SK-N-SH treated with all-trans-retinoic acid at 6 μM for 48 hours (cell line): ENCODE measurements at regions not wholly inside any gene's neighbourhood (a gene's known extent, or its start where the extent isn't known, plus 50 kb on each side); places are given as distances from the start of the nearest gene placed in this dataset.

Experiments
- ZFP3 ChIP-seq: fragments of 250-450 bp; sonication (Bioruptor Pico); IDR thresholded peaks from 2 replicates; pipeline ENCODE4 v1.5.0; 2020; ENCODE audit warnings: mild to moderate bottlenecking, moderate library complexity
- ZFP30 ChIP-seq: fragments of 450-650 bp; formaldehyde crosslinking; IDR thresholded peaks from 2 replicates; pipeline ENCODE4 v1.5.0; 2022; ENCODE audit warnings: mild to moderate bottlenecking, moderate library complexity
- TF ChIP-seq, protein P1 (sequence below): fragments of 250-450 bp; sonication (Bioruptor Pico); IDR thresholded peaks from 2 replicates; pipeline ENCODE4 v1.8.0; 2021; ENCODE audit warnings: low read depth, mild to moderate bottlenecking, moderate library complexity, borderline replicate concordance

DNA sequence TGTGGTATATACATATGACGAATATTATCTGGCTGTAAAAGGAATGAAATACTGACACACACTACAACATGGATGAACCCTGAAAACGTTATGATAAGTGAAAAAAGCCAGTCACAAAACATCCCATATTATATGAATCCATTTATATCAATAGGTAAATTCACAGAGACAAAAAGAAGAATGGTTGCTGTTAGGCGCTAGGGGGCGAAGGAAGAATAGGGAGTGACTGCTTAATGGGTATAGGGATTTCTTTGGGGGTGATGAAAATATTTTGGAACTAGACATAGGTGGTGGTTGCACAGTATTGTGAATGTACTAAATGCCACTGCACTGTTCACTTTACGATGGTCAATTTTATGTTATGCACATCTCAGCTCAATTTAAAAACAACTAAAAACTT is 96.4 kb upstream of the EGFL6 start:
- TF ChIP-seq ZFP3 (CRISPR knock-in tag) (no peak), ZFP30 (CRISPR knock-in tag) (no peak)
- TF ChIP-seq, protein P1, sequence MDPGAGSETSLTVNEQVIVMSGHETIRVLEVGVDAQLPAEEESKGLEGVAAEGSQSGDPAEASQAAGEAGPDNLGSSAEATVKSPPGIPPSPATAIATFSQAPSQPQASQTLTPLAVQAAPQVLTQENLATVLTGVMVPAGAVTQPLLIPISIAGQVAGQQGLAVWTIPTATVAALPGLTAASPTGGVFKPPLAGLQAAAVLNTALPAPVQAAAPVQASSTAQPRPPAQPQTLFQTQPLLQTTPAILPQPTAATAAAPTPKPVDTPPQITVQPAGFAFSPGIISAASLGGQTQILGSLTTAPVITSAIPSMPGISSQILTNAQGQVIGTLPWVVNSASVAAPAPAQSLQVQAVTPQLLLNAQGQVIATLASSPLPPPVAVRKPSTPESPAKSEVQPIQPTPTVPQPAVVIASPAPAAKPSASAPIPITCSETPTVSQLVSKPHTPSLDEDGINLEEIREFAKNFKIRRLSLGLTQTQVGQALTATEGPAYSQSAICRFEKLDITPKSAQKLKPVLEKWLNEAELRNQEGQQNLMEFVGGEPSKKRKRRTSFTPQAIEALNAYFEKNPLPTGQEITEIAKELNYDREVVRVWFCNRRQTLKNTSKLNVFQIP = no peak
